Limb (tissue), 2 donors: ENCODE measurements at regions not wholly inside any gene's neighbourhood (a gene's known extent, or its start where the extent isn't known, plus 50 kb on each side); places are given as distances from the start of the nearest gene placed in this dataset.

ENCODE experiments used
- DNase-seq, 2 donors: peaks; one replicate each; pipeline ENCODE4 v3.0.0-alpha.2; 2016; ENCODE audit errors: extremely low spot score in 2 of 2

DNA sequence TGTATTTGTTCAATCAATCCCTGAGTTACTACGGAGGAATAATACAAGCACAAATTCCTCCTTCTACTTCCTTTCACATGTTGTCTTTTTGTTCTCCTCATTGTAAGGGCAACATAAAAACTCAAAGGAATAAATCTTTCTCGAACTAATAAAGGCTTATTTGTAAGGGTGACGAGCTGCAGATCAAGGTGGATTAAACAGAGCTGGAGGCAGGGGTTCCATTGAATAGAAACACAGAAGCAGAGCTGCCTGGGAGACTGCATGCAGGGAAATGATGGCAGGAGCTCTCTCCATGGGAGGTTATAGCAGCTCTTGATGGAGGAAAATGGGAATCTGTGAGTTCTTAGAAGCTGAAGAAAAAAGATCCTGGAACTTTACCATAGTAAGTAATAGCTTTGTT lies 160.2 kb downstream of the CYYR1 start:
- no peak for DNase-seq

- DNase-seq = no peak
These were observed 163.4 kb downstream of the CYYR1 start for GRCh38 chr21:26409735-26410134.

DNA sequence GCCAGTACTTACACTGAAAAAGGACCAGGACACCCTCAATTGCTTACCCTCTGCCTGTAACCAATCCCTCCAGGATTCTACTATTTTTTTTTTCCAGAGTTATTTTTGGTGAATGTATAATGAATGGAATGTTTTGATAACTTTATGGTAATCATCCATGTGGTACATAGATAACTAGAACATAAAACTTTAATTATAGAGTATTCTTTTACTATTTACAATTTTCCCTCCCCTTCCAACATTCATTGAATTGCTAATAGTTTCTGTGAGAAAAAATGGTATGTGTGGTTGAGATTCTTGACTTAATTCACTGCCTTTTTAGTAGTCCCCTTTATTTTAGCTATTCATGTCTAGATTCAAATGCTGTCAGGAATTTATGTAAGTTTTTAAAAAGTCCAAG lies 164.6 kb downstream of the CYYR1 start:
- DNase-seq = no peak

DNA sequence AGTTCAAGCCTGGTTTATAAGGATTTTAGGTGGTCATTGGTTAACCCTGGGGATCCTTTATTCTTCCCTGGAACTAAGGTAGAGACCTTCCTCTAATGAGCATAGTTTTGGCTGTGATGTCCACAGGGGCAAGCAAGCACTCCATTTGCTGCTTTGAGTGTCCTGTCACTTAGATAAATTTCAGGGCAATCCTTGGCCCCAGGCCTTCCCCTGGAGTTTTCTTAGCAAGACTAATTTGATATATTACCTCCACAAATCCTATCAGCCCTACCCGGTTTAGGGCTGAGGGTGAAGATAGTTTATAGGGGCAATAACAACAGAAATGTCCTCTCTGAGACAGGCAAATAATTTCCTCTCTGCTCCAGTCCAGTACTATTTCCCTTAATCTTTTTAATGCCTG lies 166.6 kb downstream of the CYYR1 start:
- no peak for DNase-seq

DNA sequence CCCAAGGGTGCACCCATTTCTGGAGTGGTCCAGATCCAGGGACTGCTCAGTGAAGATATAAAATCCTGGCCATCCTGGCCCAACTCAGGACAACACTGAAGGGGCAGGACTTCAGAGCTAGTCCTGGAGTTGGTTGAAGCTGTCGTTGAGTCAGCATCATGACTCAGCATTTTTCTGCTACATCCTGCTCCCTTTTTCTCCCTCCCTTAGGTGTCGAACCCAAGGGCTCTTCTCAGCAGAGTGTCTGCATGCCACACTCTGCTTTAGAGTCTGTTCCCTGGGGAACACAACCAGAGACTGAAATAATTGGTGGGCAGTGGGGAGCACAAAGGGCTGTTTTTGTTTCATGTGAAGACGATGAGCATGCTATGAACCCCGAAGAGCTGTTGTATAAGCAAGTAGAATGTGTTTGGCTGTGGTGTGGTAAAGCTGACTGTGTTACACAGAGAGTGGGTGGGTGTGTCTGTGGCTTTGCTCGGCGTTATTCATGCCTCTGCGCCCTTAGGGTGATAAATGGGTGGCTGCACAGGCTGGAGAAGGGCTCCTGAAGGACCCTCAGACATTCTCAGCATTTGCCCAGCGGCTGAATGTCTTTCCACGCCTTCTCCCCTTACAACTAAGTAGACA lies 167.2 kb downstream of the CYYR1 start:
- DNase-seq = peak in 1 of 2 donors; percentile 32

GRCh38 chr21:26405071-26405470 lies 168.0 kb downstream of the CYYR1 start:
- DNase-seq = no peak

GRCh38 chr21:26404288-26404687 lies 168.8 kb downstream of the CYYR1 start:
- DNase-seq = no peak

- no peak for DNase-seq
These were observed 169.8 kb downstream of the CYYR1 start for GRCh38 chr21:26403321-26403720.

DNA sequence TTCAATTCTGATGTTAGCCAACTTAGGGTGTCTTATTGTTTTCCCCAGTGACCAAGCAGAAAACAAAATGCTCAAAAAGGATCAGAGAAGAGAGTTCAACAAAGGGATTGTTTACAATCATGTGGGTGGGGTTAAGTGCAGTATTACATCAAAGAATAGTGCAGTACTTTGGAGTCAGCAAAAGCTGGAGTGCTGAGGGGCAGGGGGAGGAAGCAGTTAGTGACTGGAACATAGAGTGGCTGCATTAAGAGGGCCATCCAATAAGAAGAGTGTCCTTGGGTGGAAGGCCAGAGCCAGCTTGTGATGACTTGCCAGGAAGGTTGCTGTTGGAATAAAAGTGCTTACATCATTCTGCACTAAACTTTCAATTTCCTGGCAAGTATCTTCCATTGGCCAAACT lies 175.5 kb downstream of the CYYR1 start:
- no peak for DNase-seq

DNA sequence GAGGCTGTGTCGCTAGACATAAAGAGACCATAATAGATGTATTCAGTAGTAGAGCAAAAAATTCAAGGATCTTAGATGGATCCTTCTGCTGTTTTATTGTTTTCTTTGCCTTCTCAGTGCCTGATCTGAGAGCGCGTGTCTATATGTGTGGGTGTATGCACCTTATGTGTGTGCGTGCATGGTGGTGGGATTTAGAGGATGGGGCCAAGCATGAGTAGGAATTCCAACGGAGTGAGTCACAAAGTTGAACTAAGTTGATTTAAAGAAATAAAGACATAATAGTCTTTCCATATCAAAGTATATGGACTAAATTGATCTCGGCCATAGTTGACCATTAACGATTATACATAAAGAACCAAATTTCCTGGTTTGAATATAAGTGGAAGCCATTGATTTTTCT lies 178.7 kb downstream of the CYYR1 start:
- no peak for DNase-seq

- no peak for DNase-seq
These were observed 181.9 kb downstream of the CYYR1 start for GRCh38 chr21:26391166-26391565.

DNA sequence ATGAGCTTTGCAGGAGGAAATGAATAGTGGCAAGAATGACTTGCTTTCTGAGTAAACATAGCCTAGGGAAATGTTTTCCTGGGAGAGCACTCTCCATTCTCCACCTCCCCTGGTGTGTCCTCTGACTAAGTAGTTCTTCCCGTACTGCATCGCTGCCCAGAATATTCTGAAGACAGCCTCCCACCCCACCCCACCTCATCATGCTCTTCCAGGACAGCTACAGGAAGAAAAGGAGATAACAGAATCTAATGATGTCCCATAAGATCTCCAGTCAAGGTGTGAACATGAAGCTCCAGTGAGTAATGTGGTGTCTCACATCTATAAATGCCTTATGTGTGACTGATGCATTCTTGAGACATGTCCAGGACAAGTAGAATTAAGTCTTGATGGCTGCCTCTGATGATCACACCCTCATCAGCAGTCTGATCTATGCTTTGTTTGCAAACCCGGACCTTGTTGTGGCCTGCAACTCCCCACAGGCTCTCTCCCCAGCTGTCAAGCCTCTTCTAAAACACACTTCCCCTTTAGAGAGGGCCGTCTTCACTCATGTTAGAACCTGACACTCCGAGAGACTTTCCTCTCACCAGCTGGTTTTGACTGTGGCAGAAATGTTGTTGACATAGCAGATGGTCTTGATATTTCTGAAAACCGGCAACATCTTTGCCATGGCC lies 183.0 kb downstream of the CYYR1 start:
- DNase-seq = peak in 1 of 2 donors; percentile 57

- no peak for DNase-seq
These were observed 184.3 kb downstream of the CYYR1 start for GRCh38 chr21:26388731-26389231.

DNA sequence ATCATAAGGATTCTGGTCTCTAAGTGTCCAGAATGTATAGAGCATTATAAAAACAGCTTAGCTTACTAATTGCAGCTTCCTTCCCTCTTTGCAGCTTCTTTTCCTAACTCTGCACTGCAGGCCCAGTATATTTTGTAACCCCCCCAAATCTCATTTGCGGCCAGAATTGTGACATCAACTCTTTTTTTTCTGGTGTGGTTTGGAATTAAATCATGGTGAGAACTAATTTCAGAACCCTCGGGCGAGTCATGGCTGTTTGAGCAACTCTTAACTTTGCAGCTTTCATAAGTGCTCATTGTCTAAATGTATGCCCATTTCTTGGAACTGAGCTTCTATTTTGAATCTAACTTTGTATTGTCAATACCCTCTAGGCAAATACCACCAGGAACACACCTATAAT lies 187.4 kb downstream of the CYYR1 start:
- no peak for DNase-seq

- no peak for DNase-seq
These were observed 193.5 kb downstream of the CYYR1 start for GRCh38 chr21:26379561-26379960.

DNA sequence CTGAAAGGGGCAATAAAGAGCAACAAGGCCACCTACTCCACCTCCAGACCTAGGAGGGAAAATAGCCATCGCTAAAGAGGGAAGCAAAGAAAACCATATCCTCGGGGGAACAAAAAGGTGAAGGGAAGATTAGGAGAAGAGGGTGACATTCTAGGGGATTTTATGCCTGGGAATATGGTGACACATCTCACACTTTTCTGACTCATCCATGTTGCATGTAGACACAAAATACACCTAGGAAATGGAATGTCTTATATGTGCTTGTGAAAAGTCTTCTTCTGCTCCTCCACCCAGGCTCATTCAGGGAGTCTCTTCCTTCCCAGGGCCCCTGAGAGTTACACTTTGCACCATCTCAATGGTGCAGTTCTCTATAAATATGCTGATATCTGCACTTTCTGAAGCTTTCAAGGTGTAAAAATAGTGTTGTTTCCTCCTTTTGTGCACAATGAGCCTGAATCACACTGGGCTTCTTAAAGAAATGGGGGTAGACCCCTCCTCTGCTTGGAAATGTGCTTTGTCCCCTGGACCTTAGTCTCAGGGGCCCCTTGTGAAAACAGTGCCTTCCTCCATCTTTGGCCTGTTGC lies 195.9 kb downstream of the CYYR1 start:
- DNase-seq = no peak

- no peak for DNase-seq
These were observed 198.3 kb downstream of the CYYR1 start for GRCh38 chr21:26374817-26375216.

DNA sequence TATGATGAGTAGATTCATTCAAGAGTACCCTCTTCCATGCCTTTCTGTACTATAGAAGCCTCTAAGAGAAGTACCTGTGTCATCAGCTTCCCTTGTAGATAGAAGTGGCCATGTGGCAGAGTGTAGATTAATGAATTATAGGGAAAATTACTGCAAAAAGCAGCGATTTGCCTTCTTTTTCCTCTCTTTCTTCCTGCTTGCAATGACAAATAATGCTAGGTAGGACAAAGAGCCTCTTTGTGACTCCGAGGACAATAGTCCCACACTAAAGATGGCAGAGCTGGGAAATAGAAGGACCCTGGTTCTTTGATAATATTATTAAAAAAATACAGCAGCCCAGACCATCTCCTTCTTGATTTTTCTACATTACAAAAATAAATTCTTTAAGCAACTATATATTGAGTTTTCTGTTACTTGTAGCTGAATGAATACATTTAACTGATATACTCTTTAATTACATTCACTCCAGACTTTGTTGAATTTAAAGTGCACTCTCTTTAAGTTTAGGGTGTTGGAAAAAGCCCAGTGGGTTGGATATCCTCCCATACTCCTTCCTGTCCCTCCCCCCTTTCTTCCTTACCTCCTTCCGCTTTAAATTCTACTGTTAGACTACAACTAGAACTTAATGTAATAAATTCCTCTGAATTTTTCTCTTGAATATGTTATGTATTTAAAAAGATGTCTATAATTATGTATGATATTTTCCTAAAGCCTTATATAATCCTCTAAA lies 198.2 kb upstream of the APP start:
- DNase-seq = no peak

- no peak for DNase-seq
These were observed 196.2 kb upstream of the APP start for GRCh38 chr21:26366781-26367180.

DNA sequence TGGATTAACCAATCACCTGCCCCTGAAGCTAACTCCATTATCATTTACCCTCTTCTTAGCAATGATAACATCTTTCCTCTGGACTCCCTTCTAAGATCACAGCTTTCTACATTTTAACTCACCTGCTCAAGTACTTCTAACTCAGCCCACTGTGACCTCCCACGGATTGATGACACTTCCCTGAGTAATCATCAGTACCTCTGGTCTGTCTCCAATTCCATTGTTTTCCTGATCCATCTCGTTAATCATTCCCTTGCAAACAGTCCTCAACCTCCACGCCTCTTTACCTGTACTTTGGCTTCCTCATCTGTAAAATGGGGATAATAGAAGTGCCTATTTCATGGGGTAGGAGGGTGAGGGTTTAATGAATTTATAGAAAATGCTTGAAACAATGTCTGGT lies 195.3 kb upstream of the APP start:
- DNase-seq = no peak

GRCh38 chr21:26351661-26352060 lies 181.1 kb upstream of the APP start:
- no peak for DNase-seq

- DNase-seq = no peak
These were observed 162.3 kb upstream of the APP start for GRCh38 chr21:26332867-26333266.
